ENCODE measurements at regions not wholly inside any gene's neighbourhood (a gene's known extent, or its start where the extent isn't known, plus 50 kb on each side); places are given as distances from the start of the nearest gene placed in this dataset.

GRCh38 chr4:53688186-53688790, 97.0 kb upstream of the LNX1 start:
- TF ChIP-seq EZH2 (IDR thresholded peaks at IDR 0.05; ENCODE audit: insufficient read depth, low read length) = no peak
- no peak for TF ChIP-seq CTCF (IDR thresholded peaks at IDR 0.05; ENCODE audit: insufficient read depth, low read depth, low read length)
- Mint-ChIP-seq H3K27ac (ENCODE audit: unreplicated experiment) (peak overlapping the region; percentile 96), H3K27me3 (ENCODE audit: low read depth, unreplicated experiment) (no peaks in the 10 kb centered on the region), H3K36me3 (ENCODE audit: low read depth, unreplicated experiment) (no peaks in the 10 kb centered on the region), H3K4me3 (ENCODE audit: unreplicated experiment) (no peak overlapping the region), H3K4me1 (ENCODE audit: low read depth, unreplicated experiment) (peaks cover 36% of the 10 kb centered on the region), H3K9me3 (ENCODE audit: unreplicated experiment) (no peaks in the 10 kb centered on the region)
- Histone ChIP-seq H4K20me1 (ENCODE audit: insufficient read depth, low read length) (no peaks in the 10 kb centered on the region), H3K4me2 (ENCODE audit: low read length) (peak overlapping the region; percentile 46), H3K79me2 (ENCODE audit: insufficient read depth, low read length) (no peaks in the 10 kb centered on the region), H3K4me3 (ENCODE audit: insufficient read depth, low read depth, low read length) (no peak overlapping the region), H3K36me3 (ENCODE audit: insufficient read depth, low read length) (no peaks in the 10 kb centered on the region), H3K9ac (ENCODE audit: low read length) (no peak overlapping the region), H3K27me3 (ENCODE audit: insufficient read depth, low read length) (no peaks in the 10 kb centered on the region), H2AFZ (ENCODE audit: low read depth, low read length) (no peak overlapping the region), H3K27ac (ENCODE audit: low read depth, low read length) (peak overlapping the region; percentile 84), H3K4me1 (ENCODE audit: insufficient read depth, low read length) (peaks cover 27% of the 10 kb centered on the region), H3K9me3 (ENCODE audit: insufficient read depth, low read depth, low read length) (no peaks in the 10 kb centered on the region)
- DNase-seq (ENCODE audit: low read depth) (peak; percentile 100), FAIRE-seq (peak; percentile 100)

GRCh38 chr4:53686521-53686920, 95.2 kb upstream of the LNX1 start:
- no peaks in the 10 kb centered on the region for H3K9me3 ChIP-seq (ENCODE audit: insufficient read depth, low read depth, low read length)
- H3K9ac ChIP-seq (ENCODE audit: low read length) = no peak overlapping the region
- no peaks in the 10 kb centered on the region for H3K79me2 ChIP-seq (ENCODE audit: insufficient read depth, low read length)
- no peaks in the 10 kb centered on the region for H3K9me3 Mint-ChIP-seq (ENCODE audit: unreplicated experiment)
- H3K27me3 Mint-ChIP-seq (ENCODE audit: low read depth, unreplicated experiment) = no peaks in the 10 kb centered on the region
- peak overlapping the region; percentile 23 for H3K4me2 ChIP-seq (ENCODE audit: low read length)
- H2AFZ ChIP-seq (ENCODE audit: low read depth, low read length) = no peak overlapping the region
- FAIRE-seq = peak; percentile 34
- no peaks in the 10 kb centered on the region for H3K27me3 ChIP-seq (ENCODE audit: insufficient read depth, low read length)
- peak overlapping the region; percentile 30 for H3K4me3 Mint-ChIP-seq (ENCODE audit: unreplicated experiment)
- no peak overlapping the region for H3K27ac ChIP-seq (ENCODE audit: low read depth, low read length)
- H3K36me3 ChIP-seq (ENCODE audit: insufficient read depth, low read length) = no peaks in the 10 kb centered on the region
- no peak overlapping the region for H3K4me3 ChIP-seq (ENCODE audit: insufficient read depth, low read depth, low read length)
- H3K4me1 Mint-ChIP-seq (ENCODE audit: low read depth, unreplicated experiment) = peaks cover 41% of the 10 kb centered on the region
- H4K20me1 ChIP-seq (ENCODE audit: insufficient read depth, low read length) = no peaks in the 10 kb centered on the region
- TF ChIP-seq EZH2 (IDR thresholded peaks at IDR 0.05; ENCODE audit: insufficient read depth, low read length) = no peak
- no peak for TF ChIP-seq CTCF (IDR thresholded peaks at IDR 0.05; ENCODE audit: insufficient read depth, low read depth, low read length)
- no peaks in the 10 kb centered on the region for H3K36me3 Mint-ChIP-seq (ENCODE audit: low read depth, unreplicated experiment)
- peak; percentile 46 for DNase-seq (ENCODE audit: low read depth)
- peaks cover 34% of the 10 kb centered on the region for H3K4me1 ChIP-seq (ENCODE audit: insufficient read depth, low read length)
- H3K27ac Mint-ChIP-seq (ENCODE audit: unreplicated experiment) = peak overlapping the region; percentile 38
